Heart right ventricle (tissue), 16 donors: ENCODE measurements at regions not wholly inside any gene's neighbourhood (a gene's known extent, or its start where the extent isn't known, plus 50 kb on each side); places are given as distances from the start of the nearest gene placed in this dataset.

Experiments used
- ATAC-seq, 8 donors: fragments of 200-7000 bp; cut with Tn5 transposase; one replicate each; pipeline ENCODE4 v1.9.1; 2020; ENCODE audit warnings: mild to moderate bottlenecking in 8 of 8, moderate library complexity in 8 of 8, moderate number of reproducible peaks in 1 of 8
- DNase-seq, 2 donors: peaks; one replicate each; pipeline ENCODE4 v3.0.0-alpha.2; 2020
- H3K27ac ChIP-seq, 10 donors: fragments of 200-600 bp; sonication (generic) in 2 of 10; one replicate each; pipeline versions ENCODE4 v1.5.0 to v1.8.0; 2020 to 2022; ENCODE audit warnings: mild to moderate bottlenecking in 3 of 10
- H3K27me3 ChIP-seq, 7 donors: fragments of 200-600 bp; one replicate each; pipeline ENCODE4 v1.8.0; 2021 to 2022; ENCODE audit warnings: mild to moderate bottlenecking in 2 of 7
- H3K36me3 ChIP-seq, 9 donors: fragments of 200-600 bp; sonication (generic) in 1 of 9; one replicate each; pipeline versions ENCODE4 v1.5.0 to v1.8.0; 2020 to 2022; ENCODE audit warnings: mild to moderate bottlenecking in 2 of 9
- H3K4me1 ChIP-seq, 9 donors: fragments of 200-600 bp; sonication (generic) in 1 of 9; one replicate each; pipeline versions ENCODE4 v1.5.0 to v1.8.0; 2020 to 2022; ENCODE audit warnings: mild to moderate bottlenecking in 4 of 9
- H3K4me3 ChIP-seq, 10 donors: fragments of 200-600 bp; sonication (generic) in 2 of 10; one replicate each; pipeline versions ENCODE4 v1.5.0 to v1.8.0; 2020 to 2022; ENCODE audit warnings: mild to moderate bottlenecking in 7 of 10, moderate library complexity in 2 of 10
- H3K9me3 ChIP-seq, 11 donors: fragments of 200-600 bp in 10 of 11; sonication (generic) in 2 of 11; one replicate each; pipeline versions ENCODE4 v1.5.0 to v1.8.0; 2013 to 2022; ENCODE audit warnings: mild to moderate bottlenecking in 2 of 11, control low read depth in 1 of 11, moderate library complexity in 1 of 11
- WGBS, 2 donors: extraction: QIAGEN DNeasy Blood & Tissue Kit; methylation state at CpG; one replicate each; pipeline ENCODE4 v1.1.7; 2013; ENCODE audit warnings: inconsistent platforms in 1 of 2; 5-methylcytosine and 5-hydroxymethylcytosine counted together
- intact Hi-C, 10 donors: fragments of 100-400 bp; cut with DNase I; formaldehyde crosslinking; loops; one replicate each; pipeline versions ENCODE4 v1.11.1 to v1.14.2; 2022
- TF ChIP-seq, protein P1 (sequence below), 9 donors: fragments of 200-600 bp; sonication (generic) in 2 of 9; IDR thresholded peaks; one replicate each; pipeline versions ENCODE4 v1.5.0 to v1.8.0; 2021 to 2022; ENCODE audit warnings: antibody characterized with exemption in 9 of 9, mild to moderate bottlenecking in 5 of 9, moderate library complexity in 1 of 9
- donor health status: Arrhythmogenic right ventricular cardiomyopathy.
- donor health status: ischemic (EF 13 %, LVEDD 7.1; RV severe dilation, severe dysfunction).
- donor health status: healthy with polysubstance abuse.
- donor health status: DM: no; HTN: yes; CAD: no.
- donor health status: DM: no; HTN: no; CAD: no.
- donor health status: ischemic (EF 25% LVEDD 6.9; RV normal size, moderate dysfunction).
- donor health status: ischemic (EF 25% LVEDD 5.7; RV mildly dilated, moderate dysfunction).
- donor health status: healthy.
- donor health status: DM: yes; HTN: yes; CAD: no.
- donor health status: Ischemic cardiomyopathy.
- donor health status: ischemic (EF 35%, LVEDD 5.7; RV mildly dilated, moderate dysfunction).
- donor health status: nonischemic (EF 11% LVEDD 7.7; RV severe dilation, severe dysfunction).
- donor health status: DM: yes; HTN: yes; CAD: no.
- donor health status: PGD.
- donor health status: ischemic (EF 29% LVEDD 5.4; RV normal size, mild dysfunction).
- donor health status: nonischemic (EF 23%, LVEDD 6.1; RV moderate dilation, normal function).

DNA sequence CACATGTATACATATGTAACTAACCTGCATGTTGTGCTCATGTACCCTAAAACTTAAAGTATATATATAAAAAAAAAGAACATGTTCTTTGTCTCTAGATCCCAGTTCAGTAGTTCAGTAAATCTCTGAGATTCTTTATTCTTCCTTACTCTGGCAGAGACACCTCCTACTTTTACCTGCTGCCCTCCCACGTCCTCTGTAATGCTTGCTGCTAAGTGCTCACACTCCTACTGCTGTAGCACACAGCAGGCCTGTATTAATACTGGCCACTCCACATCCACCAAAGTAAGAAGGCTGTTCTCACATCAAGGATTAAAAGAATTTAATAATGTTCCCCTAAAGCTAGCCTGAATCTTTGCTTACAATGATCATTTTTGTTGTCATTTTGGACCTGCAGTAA is 648.4 kb upstream of the EYS start:
- ATAC-seq: no peak

GRCh38 chr6:66344796-66345195 is 637.8 kb upstream of the EYS start:
- Histone ChIP-seq H3K4me3 (no peak overlapping the region), H3K36me3 (no peaks in the 10 kb centered on the region), H3K4me1 (no peaks in the 10 kb centered on the region), H3K27ac (no peak overlapping the region), H3K9me3 (no peaks in the 10 kb centered on the region), H3K27me3 (no peaks in the 10 kb centered on the region)
- intact Hi-C loops: loop anchor here in 1 of 10 donors (5.0 kb wide), 1 partner anchor 47 kb away; no protein-coding TSS in a partner anchor
- ATAC-seq (no peak), DNase-seq (no peak)
- 28 to 57% methylated on average over 2 of the region's 2 CpGs for WGBS, 2 donors
- TF ChIP-seq, protein P1, sequence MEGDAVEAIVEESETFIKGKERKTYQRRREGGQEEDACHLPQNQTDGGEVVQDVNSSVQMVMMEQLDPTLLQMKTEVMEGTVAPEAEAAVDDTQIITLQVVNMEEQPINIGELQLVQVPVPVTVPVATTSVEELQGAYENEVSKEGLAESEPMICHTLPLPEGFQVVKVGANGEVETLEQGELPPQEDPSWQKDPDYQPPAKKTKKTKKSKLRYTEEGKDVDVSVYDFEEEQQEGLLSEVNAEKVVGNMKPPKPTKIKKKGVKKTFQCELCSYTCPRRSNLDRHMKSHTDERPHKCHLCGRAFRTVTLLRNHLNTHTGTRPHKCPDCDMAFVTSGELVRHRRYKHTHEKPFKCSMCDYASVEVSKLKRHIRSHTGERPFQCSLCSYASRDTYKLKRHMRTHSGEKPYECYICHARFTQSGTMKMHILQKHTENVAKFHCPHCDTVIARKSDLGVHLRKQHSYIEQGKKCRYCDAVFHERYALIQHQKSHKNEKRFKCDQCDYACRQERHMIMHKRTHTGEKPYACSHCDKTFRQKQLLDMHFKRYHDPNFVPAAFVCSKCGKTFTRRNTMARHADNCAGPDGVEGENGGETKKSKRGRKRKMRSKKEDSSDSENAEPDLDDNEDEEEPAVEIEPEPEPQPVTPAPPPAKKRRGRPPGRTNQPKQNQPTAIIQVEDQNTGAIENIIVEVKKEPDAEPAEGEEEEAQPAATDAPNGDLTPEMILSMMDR (IDR thresholded peaks at IDR 0.05): no peak

More for the DNA sequence above, 648.4 kb upstream of the EYS start:
- WGBS, 2 donors: 60 to 74% methylated on average over 1 of the region's 1 CpG
- Histone ChIP-seq H3K27me3 (no peaks in the 10 kb centered on the region), H3K4me1 (no peaks in the 10 kb centered on the region), H3K27ac (no peak overlapping the region), H3K36me3 (no peaks in the 10 kb centered on the region), H3K9me3 (no peaks in the 10 kb centered on the region), H3K4me3 (no peak overlapping the region)
- intact Hi-C loops: no loop called here
- no peak for DNase-seq
- TF ChIP-seq, protein P1 (IDR thresholded peaks at IDR 0.05): no peak

- DNase-seq (no peak), ATAC-seq (no peak)
- TF ChIP-seq, protein P1 (IDR thresholded peaks at IDR 0.05): no peak
- Histone ChIP-seq H3K27me3 (no peaks in the 10 kb centered on the region), H3K4me1 (no peaks in the 10 kb centered on the region), H3K27ac (no peak overlapping the region), H3K9me3 (peaks cover 0 to 6% (median 0%) of the 10 kb centered on the region in 11 donors), H3K4me3 (no peak overlapping the region), H3K36me3 (no peaks in the 10 kb centered on the region)
- intact Hi-C loops: no loop called here
- 86 to 91% methylated on average over 1 of the region's 1 CpG for WGBS, 2 donors
Measured at GRCh38 chr6:66340736-66341135, 633.7 kb upstream of the EYS start.

DNA sequence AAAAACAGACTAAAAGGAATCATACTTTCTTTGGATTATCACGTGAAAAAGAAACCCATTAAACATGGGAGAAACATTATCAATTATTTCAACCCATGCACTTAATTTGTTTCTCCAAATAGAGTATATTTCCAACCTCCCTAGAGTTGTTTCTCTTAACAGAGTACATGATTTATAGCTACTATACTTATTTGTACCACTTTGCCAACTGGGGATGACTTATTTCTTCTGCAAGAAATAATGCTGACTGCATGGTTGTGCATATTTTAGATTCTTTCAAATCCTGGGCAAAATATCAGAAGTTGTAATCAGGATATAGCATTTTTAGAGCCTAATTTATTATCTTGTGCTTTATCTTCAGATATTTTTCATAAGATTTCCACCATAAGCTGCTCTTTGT is 629.1 kb upstream of the EYS start:
- Histone ChIP-seq H3K27me3 (no peaks in the 10 kb centered on the region), H3K9me3 (peaks cover 0 to 11% (median 0%) of the 10 kb centered on the region in 11 donors), H3K4me1 (no peaks in the 10 kb centered on the region), H3K36me3 (no peaks in the 10 kb centered on the region), H3K27ac (no peak overlapping the region), H3K4me3 (no peak overlapping the region)
- WGBS, 2 donors: 71 to 79% methylated on average over 1 of the region's 1 CpG
- TF ChIP-seq, protein P1 (IDR thresholded peaks at IDR 0.05): no peak
- DNase-seq (no peak), ATAC-seq (no peak)
- intact Hi-C loops: no loop called here
